Ovary (tissue), 7 donors: ENCODE measurements at regions not wholly inside any gene's neighbourhood (a gene's known extent, or its start where the extent isn't known, plus 50 kb on each side); places are given as distances from the start of the nearest gene placed in this dataset.

Source experiments
- DNase-seq, 5 donors: peaks; one replicate each; pipeline ENCODE4 v3.0.0-alpha.2; 2019 to 2020
- H3K27ac ChIP-seq, 2 donors: fragments of 200-600 bp; one replicate each; pipeline versions ENCODE4 v1.5.1 to v1.8.0; 2019 to 2022
- H3K27me3 ChIP-seq: fragments of 200-600 bp; one replicate; pipeline ENCODE4 v1.8.0; 2022
- H3K36me3 ChIP-seq: fragments of 200-600 bp; sonication (generic); one replicate; pipeline ENCODE4 v1.5.1; 2019
- H3K4me1 ChIP-seq: one replicate; pipeline ENCODE4 v1.8.1; 2013; ENCODE audit warnings: mild to moderate bottlenecking, moderate library complexity; ENCODE audit not compliant: insufficient read depth
- H3K4me3 ChIP-seq: fragments of 200-600 bp; sonication (generic); one replicate; pipeline ENCODE4 v1.5.1; 2017
- H3K9me3 ChIP-seq, 2 donors: fragments of 200-600 bp in 1 of 2; sonication (generic) in 1 of 2; one replicate each; pipeline versions ENCODE4 v1.5.1 to v1.8.1; 2013 to 2019; ENCODE audit warnings: mild to moderate bottlenecking in 1 of 2, moderate library complexity in 1 of 2
- CTCF ChIP-seq, 3 donors: fragments of 450-650 bp in 2 of 3; fragments of 200-600 bp in 1 of 3; IDR thresholded peaks; one replicate each; pipeline versions ENCODE4 v1.5.1 to v1.8.0; 2016 to 2022; ENCODE audit warnings: antibody characterized with exemption in 3 of 3, mild to moderate bottlenecking in 1 of 3
- EP300 ChIP-seq: sonication (generic); formaldehyde crosslinking; IDR thresholded peaks from one replicate; pipeline ENCODE4 v1.6.1; 2017; ENCODE audit warnings: antibody characterized with exemption
- POLR2A ChIP-seq: fragments of 450-650 bp; IDR thresholded peaks from one replicate; pipeline ENCODE4 v1.6.1; 2017; ENCODE audit warnings: antibody characterized with exemption, mild to moderate bottlenecking, moderate library complexity
- WGBS, 3 donors: extraction: QIAGEN DNeasy Blood & Tissue Kit in 1 of 3; methylation state at CpG; one replicate each; pipeline versions ENCODE4 v1.1.5 to v1.1.7; 2013 to 2017; 5-methylcytosine and 5-hydroxymethylcytosine counted together
- intact Hi-C, 4 donors: fragments of 100-400 bp; cut with DNase I; formaldehyde crosslinking; loops; one replicate each; pipeline versions ENCODE4 v1.11.0 to v1.15.1; 2022 to 2023
- donor health status: DM: no; HTN: no; CAD: no; lungs with moderate emphysema.
- donor health status: DM: no; HTN: no; CAD: no.
- donor health status: Bipolar disorder and iron deficiency.
- donor health status: DM: no; HTN: no; CAD: no.
- donor health status: DM: yes; HTN: yes; CAD: no.

GRCh38 chrX:16457239-16457638 lies 192.7 kb upstream of the S100G start:
- intact Hi-C loops: no loop called here
- H3K36me3 ChIP-seq: no peaks in the 10 kb centered on the region
- H3K27ac ChIP-seq: no peak overlapping the region
- no peak for TF ChIP-seq CTCF (IDR thresholded peaks at IDR 0.05)
- TF ChIP-seq POLR2A: no peak
- TF ChIP-seq EP300: no peak
- 76 to 94% (median 87%) methylated on average over 1 of the region's 1 CpG for WGBS, 3 donors
- no peaks in the 10 kb centered on the region for H3K27me3 ChIP-seq
- no peak for DNase-seq
- H3K4me1 ChIP-seq: peaks cover 2% of the 10 kb centered on the region
- H3K4me3 ChIP-seq: no peak overlapping the region
- no peaks in the 10 kb centered on the region for H3K9me3 ChIP-seq

- Histone ChIP-seq H3K27me3 (no peaks in the 10 kb centered on the region), H3K27ac (no peak overlapping the region), H3K4me3 (no peak overlapping the region), H3K36me3 (no peaks in the 10 kb centered on the region), H3K9me3 (no peaks in the 10 kb centered on the region), H3K4me1 (peaks cover 2% of the 10 kb centered on the region)
- no peak for DNase-seq
- WGBS, 3 donors: 71 to 75% (median 74%) methylated on average over 5 of the region's 5 CpGs
- intact Hi-C loops: no loop called here
- TF ChIP-seq POLR2A (no peak), CTCF (IDR thresholded peaks at IDR 0.05) (no peak), EP300 (no peak)
Measured at GRCh38 chrX:16458208-16458607, 191.8 kb upstream of the S100G start.

GRCh38 chrX:16459008-16459407 lies 190.9 kb upstream of the S100G start:
- no peak for DNase-seq
- no peak for TF ChIP-seq CTCF (IDR thresholded peaks at IDR 0.05)
- TF ChIP-seq EP300: no peak
- TF ChIP-seq POLR2A: no peak
- no peak overlapping the region for H3K4me3 ChIP-seq
- no peaks in the 10 kb centered on the region for H3K9me3 ChIP-seq
- no peaks in the 10 kb centered on the region for H3K27me3 ChIP-seq
- H3K36me3 ChIP-seq: no peaks in the 10 kb centered on the region
- intact Hi-C loops: no loop called here
- 24 to 38% (median 36%) methylated on average over 2 of the region's 2 CpGs for WGBS, 3 donors
- H3K4me1 ChIP-seq: peaks cover 2% of the 10 kb centered on the region
- H3K27ac ChIP-seq: no peak overlapping the region

GRCh38 chrX:16461968-16462367 lies 188.0 kb upstream of the S100G start:
- no peak for DNase-seq
- H3K9me3 ChIP-seq: no peaks in the 10 kb centered on the region
- WGBS, 3 donors: 98 to 100% (median 100%) methylated on average over 1 of the region's 1 CpG
- intact Hi-C loops: no loop called here
- no peaks in the 10 kb centered on the region for H3K36me3 ChIP-seq
- H3K27ac ChIP-seq: no peak overlapping the region
- H3K27me3 ChIP-seq: no peaks in the 10 kb centered on the region
- peaks cover 2% of the 10 kb centered on the region for H3K4me1 ChIP-seq
- H3K4me3 ChIP-seq: no peak overlapping the region
- no peak for TF ChIP-seq POLR2A
- no peak for TF ChIP-seq EP300
- no peak for TF ChIP-seq CTCF (IDR thresholded peaks at IDR 0.05)

GRCh38 chrX:16462912-16463311 lies 187.0 kb upstream of the S100G start:
- no peak for DNase-seq
- H3K4me3 ChIP-seq: no peak overlapping the region
- no peaks in the 10 kb centered on the region for H3K36me3 ChIP-seq
- intact Hi-C loops: no loop called here
- TF ChIP-seq CTCF (IDR thresholded peaks at IDR 0.05) (no peak), POLR2A (no peak), EP300 (no peak)
- 45 to 61% (median 52%) methylated on average over 6 of the region's 6 CpGs for WGBS, 3 donors
- H3K27me3 ChIP-seq: no peaks in the 10 kb centered on the region
- peaks cover 2% of the 10 kb centered on the region for H3K4me1 ChIP-seq
- H3K9me3 ChIP-seq: no peaks in the 10 kb centered on the region
- H3K27ac ChIP-seq: no peak overlapping the region
